IPS-18a (cell line): ENCODE measurements at regions not wholly inside any gene's neighbourhood (a gene's known extent, or its start where the extent isn't known, plus 50 kb on each side); places are given as distances from the start of the nearest gene placed in this dataset.

Experiments used
- H3K27ac ChIP-seq: one replicate; pipeline ENCODE4 v1.5.1; 2013; ENCODE audit warnings: low read length
- H3K27me3 ChIP-seq: one replicate; pipeline ENCODE4 v1.6.1; 2013; ENCODE audit warnings: mild to moderate bottlenecking, low read length; ENCODE audit not compliant: control insufficient read depth, insufficient read depth
- H3K36me3 ChIP-seq: one replicate; pipeline ENCODE4 v1.6.1; 2013; ENCODE audit warnings: low read depth, low read length; ENCODE audit not compliant: control insufficient read depth
- H3K4me1 ChIP-seq: one replicate; pipeline ENCODE4 v1.6.1; 2013; ENCODE audit warnings: low read depth, low read length; ENCODE audit not compliant: control insufficient read depth
- H3K4me3 ChIP-seq: one replicate; pipeline ENCODE4 v1.5.1; 2013; ENCODE audit warnings: low read length
- H3K9ac ChIP-seq: one replicate; pipeline ENCODE4 v1.6.1; 2013; ENCODE audit warnings: mild to moderate bottlenecking, low read length, moderate library complexity
- H3K9me3 ChIP-seq: one replicate; pipeline ENCODE4 v1.6.1; 2013; ENCODE audit warnings: low read depth, low read length; ENCODE audit not compliant: control insufficient read depth

DNA sequence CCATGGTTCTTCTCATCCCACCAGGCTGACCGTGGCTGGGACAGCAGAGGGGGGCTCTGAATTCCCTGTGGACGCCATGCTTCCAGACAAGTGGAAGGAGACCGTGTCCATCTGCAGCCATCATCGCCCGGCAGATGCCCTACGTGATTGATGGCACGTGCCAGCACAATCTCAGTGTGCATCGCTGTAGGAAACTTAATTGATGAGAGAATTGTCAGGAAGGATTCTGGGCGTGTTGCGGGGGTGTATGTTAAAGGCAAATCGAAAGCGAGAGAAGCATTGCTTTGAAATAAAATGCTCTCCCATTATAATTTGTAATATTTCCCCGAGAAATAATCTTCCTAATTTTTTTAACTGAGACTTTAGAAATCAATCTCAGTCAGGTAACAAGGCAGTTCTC, 185.5 kb upstream of the CDH4 start:
- no peak overlapping the region for H3K27ac ChIP-seq
- H3K4me1 ChIP-seq = no peaks in the 10 kb centered on the region
- H3K36me3 ChIP-seq = no peaks in the 10 kb centered on the region
- no peak overlapping the region for H3K9ac ChIP-seq
- peaks cover 25% of the 10 kb centered on the region for H3K27me3 ChIP-seq
- no peaks in the 10 kb centered on the region for H3K9me3 ChIP-seq
- no peak overlapping the region for H3K4me3 ChIP-seq

GRCh38 chr20:61067221-61067620, 184.8 kb upstream of the CDH4 start:
- H3K4me1 ChIP-seq = no peaks in the 10 kb centered on the region
- no peak overlapping the region for H3K9ac ChIP-seq
- no peak overlapping the region for H3K27ac ChIP-seq
- H3K9me3 ChIP-seq = no peaks in the 10 kb centered on the region
- H3K27me3 ChIP-seq = peaks cover 24% of the 10 kb centered on the region
- no peaks in the 10 kb centered on the region for H3K36me3 ChIP-seq
- H3K4me3 ChIP-seq = no peak overlapping the region

GRCh38 chr20:61072398-61072797, 179.7 kb upstream of the CDH4 start:
- H3K36me3 ChIP-seq = no peaks in the 10 kb centered on the region
- H3K27ac ChIP-seq = no peak overlapping the region
- H3K9me3 ChIP-seq = no peaks in the 10 kb centered on the region
- no peak overlapping the region for H3K9ac ChIP-seq
- peaks cover 48% of the 10 kb centered on the region for H3K27me3 ChIP-seq
- H3K4me1 ChIP-seq = no peaks in the 10 kb centered on the region
- H3K4me3 ChIP-seq = no peak overlapping the region

- Histone ChIP-seq H3K4me3 (no peak overlapping the region), H3K9ac (no peak overlapping the region), H3K27ac (no peak overlapping the region), H3K4me1 (no peaks in the 10 kb centered on the region), H3K9me3 (no peaks in the 10 kb centered on the region), H3K27me3 (peaks cover 57% of the 10 kb centered on the region), H3K36me3 (no peaks in the 10 kb centered on the region)
These were observed 178.7 kb upstream of the CDH4 start for GRCh38 chr20:61073376-61073775.

DNA sequence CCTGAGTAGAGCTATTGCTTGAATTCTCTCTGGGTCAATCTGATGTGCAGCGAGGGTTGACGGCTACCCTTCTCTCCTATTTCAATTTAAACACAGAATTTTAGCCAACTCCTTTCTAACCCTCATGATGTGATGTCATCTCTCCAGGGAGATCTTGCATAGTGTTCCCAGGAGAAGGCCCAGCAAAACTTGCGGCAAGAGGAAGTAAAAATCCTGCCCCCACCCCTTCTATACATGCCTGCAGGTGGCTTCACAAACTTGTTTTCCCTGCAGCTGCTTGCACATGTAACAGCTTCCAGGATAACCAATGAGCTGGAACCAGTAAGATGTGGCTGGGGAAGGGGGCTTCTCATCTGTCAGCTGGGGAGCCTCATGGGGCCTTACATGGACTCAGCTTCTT, 169.3 kb upstream of the CDH4 start:
- Histone ChIP-seq H3K27me3 (peaks cover 33% of the 10 kb centered on the region), H3K36me3 (no peaks in the 10 kb centered on the region), H3K4me1 (no peaks in the 10 kb centered on the region), H3K27ac (no peak overlapping the region), H3K9me3 (no peaks in the 10 kb centered on the region), H3K4me3 (no peak overlapping the region), H3K9ac (no peak overlapping the region)

GRCh38 chr20:61083431-61083830, 168.6 kb upstream of the CDH4 start:
- Histone ChIP-seq H3K9ac (no peak overlapping the region), H3K36me3 (no peaks in the 10 kb centered on the region), H3K27me3 (peaks cover 31% of the 10 kb centered on the region), H3K27ac (no peak overlapping the region), H3K4me1 (no peaks in the 10 kb centered on the region), H3K4me3 (no peak overlapping the region), H3K9me3 (no peaks in the 10 kb centered on the region)

- peaks cover 28% of the 10 kb centered on the region for H3K27me3 ChIP-seq
- no peaks in the 10 kb centered on the region for H3K4me1 ChIP-seq
These were observed 166.0 kb upstream of the CDH4 start for GRCh38 chr20:61086031-61086430.

DNA sequence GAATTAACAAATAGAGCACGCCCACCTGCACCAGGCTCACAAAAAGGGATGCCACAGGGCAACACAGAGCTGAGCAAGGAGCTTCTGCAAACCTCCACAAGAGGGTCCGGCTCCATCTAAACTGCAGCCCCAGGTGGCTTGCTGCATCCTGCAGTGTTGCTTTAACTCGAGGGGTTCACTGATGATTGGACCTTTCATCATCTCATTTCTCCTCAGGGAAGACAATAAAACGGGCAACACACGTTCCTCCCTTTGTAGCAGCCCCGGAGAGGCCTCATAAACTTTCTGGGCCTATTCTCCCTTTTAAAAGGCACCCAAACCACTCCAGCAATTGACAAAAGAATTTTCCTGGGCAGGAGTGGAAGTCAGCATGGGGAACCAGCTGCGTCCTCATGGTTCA, 161.5 kb upstream of the CDH4 start:
- Histone ChIP-seq H3K9ac (no peak overlapping the region), H3K4me1 (peaks cover 15% of the 10 kb centered on the region), H3K27me3 (peaks cover 29% of the 10 kb centered on the region)

More at GRCh38 chr20:61086031-61086430, 166.0 kb upstream of the CDH4 start:
- Histone ChIP-seq H3K9me3 (no peaks in the 10 kb centered on the region), H3K27ac (no peak overlapping the region), H3K36me3 (no peaks in the 10 kb centered on the region), H3K4me3 (no peak overlapping the region), H3K9ac (no peak overlapping the region)

DNA sequence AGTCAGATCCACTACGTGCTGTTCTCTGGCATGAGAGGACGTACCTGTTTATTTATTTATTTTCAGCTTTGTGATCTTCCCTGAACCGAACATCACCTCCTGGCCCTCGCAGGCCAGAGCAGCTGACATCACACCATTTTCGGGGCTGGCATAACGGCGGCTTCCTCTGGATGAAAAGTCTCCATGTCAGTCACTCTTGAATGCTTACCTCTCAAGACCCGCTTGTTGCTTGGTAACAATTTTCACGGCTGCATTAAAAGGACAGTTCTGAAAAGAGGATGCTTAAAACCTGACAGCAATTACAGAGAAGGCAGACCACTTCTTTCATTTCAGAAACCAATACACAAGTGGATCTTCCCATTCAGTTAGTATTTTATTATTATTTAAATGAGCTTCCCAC, 159.8 kb upstream of the CDH4 start:
- Histone ChIP-seq H3K27me3 (peaks cover 22% of the 10 kb centered on the region), H3K36me3 (no peaks in the 10 kb centered on the region), H3K9ac (no peak overlapping the region), H3K4me3 (no peak overlapping the region), H3K27ac (no peak overlapping the region), H3K4me1 (peaks cover 15% of the 10 kb centered on the region), H3K9me3 (no peaks in the 10 kb centered on the region)

More for the DNA sequence above, 161.5 kb upstream of the CDH4 start:
- Histone ChIP-seq H3K9me3 (no peaks in the 10 kb centered on the region), H3K36me3 (no peaks in the 10 kb centered on the region), H3K27ac (no peak overlapping the region), H3K4me3 (no peak overlapping the region)

- Histone ChIP-seq H3K36me3 (no peaks in the 10 kb centered on the region), H3K4me1 (peaks cover 15% of the 10 kb centered on the region), H3K4me3 (no peak overlapping the region), H3K27ac (no peak overlapping the region), H3K9ac (no peak overlapping the region), H3K9me3 (no peaks in the 10 kb centered on the region), H3K27me3 (peaks cover 20% of the 10 kb centered on the region)
These were observed 157.5 kb upstream of the CDH4 start for GRCh38 chr20:61094581-61094980.

DNA sequence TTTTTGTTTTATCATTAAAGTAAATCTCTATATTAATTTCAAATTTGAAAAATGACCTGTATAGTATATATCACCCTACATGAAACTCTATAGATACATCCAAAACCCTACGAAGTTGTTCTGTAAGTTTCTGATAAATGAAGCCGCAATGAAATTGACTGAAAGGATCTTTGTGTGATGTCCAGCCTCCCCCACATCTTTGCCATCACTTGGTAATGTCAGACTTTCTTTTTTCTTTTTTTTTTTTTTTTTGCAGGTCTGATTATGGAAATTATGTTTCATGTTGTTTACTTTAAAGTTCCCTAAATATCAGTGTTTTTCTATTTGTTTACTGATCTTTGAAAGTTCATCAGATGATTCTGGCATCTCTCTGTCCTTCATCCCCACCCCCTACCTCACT, 155.6 kb upstream of the CDH4 start:
- peaks cover 28% of the 10 kb centered on the region for H3K27me3 ChIP-seq
- no peaks in the 10 kb centered on the region for H3K36me3 ChIP-seq
- H3K27ac ChIP-seq = no peak overlapping the region
- no peaks in the 10 kb centered on the region for H3K9me3 ChIP-seq
- H3K4me3 ChIP-seq = no peak overlapping the region
- peaks cover 13% of the 10 kb centered on the region for H3K4me1 ChIP-seq
- no peak overlapping the region for H3K9ac ChIP-seq

GRCh38 chr20:61099806-61100205, 152.3 kb upstream of the CDH4 start:
- Histone ChIP-seq H3K27ac (no peak overlapping the region), H3K4me1 (no peaks in the 10 kb centered on the region)

More at GRCh38 chr20:61099806-61100205, 152.3 kb upstream of the CDH4 start:
- Histone ChIP-seq H3K9ac (no peak overlapping the region), H3K4me3 (no peak overlapping the region), H3K36me3 (no peaks in the 10 kb centered on the region), H3K27me3 (peaks cover 42% of the 10 kb centered on the region), H3K9me3 (no peaks in the 10 kb centered on the region)
